Tibial nerve (tissue), 4 donors: ENCODE measurements at regions not wholly inside any gene's neighbourhood (a gene's known extent, or its start where the extent isn't known, plus 50 kb on each side); places are given as distances from the start of the nearest gene placed in this dataset.

ENCODE experiments used
- DNase-seq, 2 donors: peaks; one replicate each; pipeline ENCODE4 v3.0.0-alpha.2; 2019; ENCODE audit warnings: low spot score in 2 of 2
- H3K27ac ChIP-seq, 4 donors: fragments of 200-600 bp; sonication (generic) in 3 of 4; one replicate each; pipeline ENCODE4 v1.5.1; 2017 to 2019; ENCODE audit warnings: mild to moderate bottlenecking in 1 of 4
- H3K27me3 ChIP-seq, 2 donors: fragments of 200-600 bp; sonication (generic) in 1 of 2; one replicate each; pipeline versions ENCODE4 v1.5.1 to v1.6.0; 2017 to 2019
- H3K36me3 ChIP-seq, 3 donors: fragments of 200-600 bp; sonication (generic); one replicate each; pipeline ENCODE4 v1.5.1; 2018 to 2019
- H3K4me1 ChIP-seq, 4 donors: fragments of 200-600 bp; sonication (generic) in 3 of 4; one replicate each; pipeline ENCODE4 v1.5.1; 2017 to 2019
- H3K4me3 ChIP-seq, 4 donors: fragments of 200-600 bp; sonication (generic) in 3 of 4; one replicate each; pipeline ENCODE4 v1.5.1; 2017 to 2019; ENCODE audit warnings: mild to moderate bottlenecking in 1 of 4, moderate library complexity in 1 of 4
- H3K9me3 ChIP-seq, 4 donors: fragments of 200-600 bp; sonication (generic) in 3 of 4; one replicate each; pipeline ENCODE4 v1.5.1; 2017 to 2019
- EP300 ChIP-seq, 2 donors: sonication (generic); formaldehyde crosslinking; IDR thresholded peaks; one replicate each; pipeline ENCODE4 v1.6.1; 2017; ENCODE audit warnings: antibody characterized with exemption in 2 of 2, mild to moderate bottlenecking in 1 of 2
- POLR2A ChIP-seq, 2 donors: fragments of 450-650 bp; IDR thresholded peaks; one replicate each; pipeline ENCODE4 v1.6.1; 2017; ENCODE audit warnings: antibody characterized with exemption in 2 of 2, mild to moderate bottlenecking in 2 of 2, moderate library complexity in 2 of 2
- WGBS, 2 donors: methylation state at CpG; one replicate each; pipeline ENCODE4 v1.1.5; 2018; 5-methylcytosine and 5-hydroxymethylcytosine counted together
- TF ChIP-seq, protein P1 (sequence below), 5 experiments: fragments of 200-600 bp in 3 of 5; fragments of 450-650 bp in 2 of 5; sonication (generic) in 3 of 5; IDR thresholded peaks; one replicate each; pipeline ENCODE4 v1.5.1; 2016 to 2019; ENCODE audit warnings: antibody characterized with exemption in 5 of 5, mild to moderate bottlenecking in 3 of 5, moderate library complexity in 2 of 5

DNA sequence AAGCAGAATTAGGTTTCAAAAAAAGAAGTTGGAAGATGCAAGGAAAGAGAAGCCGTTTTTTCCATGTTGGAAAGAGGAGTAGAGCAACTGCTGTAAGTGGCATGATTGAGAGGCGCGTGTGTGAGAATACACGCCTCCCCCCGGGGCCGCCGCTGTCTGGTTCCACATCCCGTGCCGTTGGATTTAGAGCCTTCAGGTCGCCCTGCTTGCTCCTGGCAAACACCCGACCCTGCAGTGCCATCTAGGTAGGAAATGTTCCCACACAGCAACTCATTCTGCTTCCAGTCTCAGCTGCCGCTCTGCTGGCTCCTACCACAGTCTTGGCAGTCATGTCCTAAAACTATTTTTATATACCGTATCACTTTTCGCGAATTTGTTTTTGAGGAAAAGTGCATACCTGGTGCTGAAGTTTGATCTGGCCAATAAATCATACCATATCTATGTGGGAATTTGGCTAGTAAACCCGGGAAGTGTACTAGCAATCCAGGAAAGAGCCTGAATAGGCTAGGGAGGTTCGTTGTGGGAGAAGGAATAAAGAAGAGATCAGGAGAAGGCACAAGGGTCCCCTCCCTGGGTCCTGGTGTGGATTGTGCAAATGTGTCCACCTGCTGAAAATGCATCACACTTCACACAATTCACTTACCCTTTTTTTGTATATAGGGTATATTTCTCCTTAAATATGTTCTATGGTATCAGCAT, 372.7 kb downstream of the FBXO15 start:
- 83 to 88% methylated on average over 17 of the region's 17 CpGs for WGBS, 2 donors
- Histone ChIP-seq H3K9me3 (no peaks in the 10 kb centered on the region), H3K27me3 (no peaks in the 10 kb centered on the region), H3K36me3 (no peaks in the 10 kb centered on the region), H3K4me3 (no peak overlapping the region), H3K4me1 (no peaks in the 10 kb centered on the region), H3K27ac (no peak overlapping the region)
- TF ChIP-seq EP300 (IDR thresholded peaks at IDR 0.05) (no peak), POLR2A (IDR thresholded peaks at IDR 0.05) (no peak)
- TF ChIP-seq, protein P1, sequence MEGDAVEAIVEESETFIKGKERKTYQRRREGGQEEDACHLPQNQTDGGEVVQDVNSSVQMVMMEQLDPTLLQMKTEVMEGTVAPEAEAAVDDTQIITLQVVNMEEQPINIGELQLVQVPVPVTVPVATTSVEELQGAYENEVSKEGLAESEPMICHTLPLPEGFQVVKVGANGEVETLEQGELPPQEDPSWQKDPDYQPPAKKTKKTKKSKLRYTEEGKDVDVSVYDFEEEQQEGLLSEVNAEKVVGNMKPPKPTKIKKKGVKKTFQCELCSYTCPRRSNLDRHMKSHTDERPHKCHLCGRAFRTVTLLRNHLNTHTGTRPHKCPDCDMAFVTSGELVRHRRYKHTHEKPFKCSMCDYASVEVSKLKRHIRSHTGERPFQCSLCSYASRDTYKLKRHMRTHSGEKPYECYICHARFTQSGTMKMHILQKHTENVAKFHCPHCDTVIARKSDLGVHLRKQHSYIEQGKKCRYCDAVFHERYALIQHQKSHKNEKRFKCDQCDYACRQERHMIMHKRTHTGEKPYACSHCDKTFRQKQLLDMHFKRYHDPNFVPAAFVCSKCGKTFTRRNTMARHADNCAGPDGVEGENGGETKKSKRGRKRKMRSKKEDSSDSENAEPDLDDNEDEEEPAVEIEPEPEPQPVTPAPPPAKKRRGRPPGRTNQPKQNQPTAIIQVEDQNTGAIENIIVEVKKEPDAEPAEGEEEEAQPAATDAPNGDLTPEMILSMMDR (IDR thresholded peaks at IDR 0.05): no peak
- DNase-seq: no peak

- H3K36me3 ChIP-seq: no peaks in the 10 kb centered on the region
- no peaks in the 10 kb centered on the region for H3K27me3 ChIP-seq
- 57 to 58% methylated on average over 6 of the region's 6 CpGs for WGBS, 2 donors
- no peaks in the 10 kb centered on the region for H3K4me1 ChIP-seq
- no peak overlapping the region for H3K27ac ChIP-seq
- no peak for DNase-seq
- TF ChIP-seq POLR2A (IDR thresholded peaks at IDR 0.05) (no peak), EP300 (IDR thresholded peaks at IDR 0.05) (no peak)
- TF ChIP-seq, protein P1 (IDR thresholded peaks at IDR 0.05): no peak
- H3K9me3 ChIP-seq: no peaks in the 10 kb centered on the region
- no peak overlapping the region for H3K4me3 ChIP-seq
Observed at GRCh38 chr18:73768043-73768442, 379.6 kb downstream of the FBXO15 start.

GRCh38 chr18:73766910-73767515, 380.6 kb downstream of the FBXO15 start:
- DNase-seq: no peak
- Histone ChIP-seq H3K4me1 (no peaks in the 10 kb centered on the region), H3K9me3 (no peaks in the 10 kb centered on the region), H3K27me3 (no peaks in the 10 kb centered on the region), H3K36me3 (no peaks in the 10 kb centered on the region), H3K27ac (no peak overlapping the region), H3K4me3 (no peak overlapping the region)
- TF ChIP-seq, protein P1 (IDR thresholded peaks at IDR 0.05): no peak
- no peak for TF ChIP-seq EP300 (IDR thresholded peaks at IDR 0.05)
- no peak for TF ChIP-seq POLR2A (IDR thresholded peaks at IDR 0.05)
- WGBS, 2 donors: 50 to 60% methylated on average over 8 of the region's 8 CpGs

- 80 to 91% methylated on average over 2 of the region's 2 CpGs for WGBS, 2 donors
- no peak for DNase-seq
- Histone ChIP-seq H3K4me1 (no peaks in the 10 kb centered on the region), H3K36me3 (no peaks in the 10 kb centered on the region), H3K4me3 (no peak overlapping the region), H3K27me3 (no peaks in the 10 kb centered on the region), H3K9me3 (no peaks in the 10 kb centered on the region), H3K27ac (no peak overlapping the region)
- no peak for TF ChIP-seq EP300 (IDR thresholded peaks at IDR 0.05)
- no peak for TF ChIP-seq POLR2A (IDR thresholded peaks at IDR 0.05)
- TF ChIP-seq, protein P1 (IDR thresholded peaks at IDR 0.05): no peak
Observed at GRCh38 chr18:73758446-73758845, 389.2 kb downstream of the FBXO15 start.

- TF ChIP-seq EP300 (IDR thresholded peaks at IDR 0.05) (no peak), POLR2A (IDR thresholded peaks at IDR 0.05) (no peak)
- TF ChIP-seq, protein P1 (IDR thresholded peaks at IDR 0.05): no peak
- 91 to 94% methylated on average over 24 of the region's 24 CpGs for WGBS, 2 donors
- Histone ChIP-seq H3K4me1 (no peaks in the 10 kb centered on the region), H3K27ac (no peak overlapping the region), H3K9me3 (no peaks in the 10 kb centered on the region), H3K36me3 (no peaks in the 10 kb centered on the region), H3K27me3 (no peaks in the 10 kb centered on the region), H3K4me3 (no peak overlapping the region)
- DNase-seq: no peak
Observed at GRCh38 chr18:73756256-73757091, 391.2 kb downstream of the FBXO15 start.
